ENCODE measurements at regions not wholly inside any gene's neighbourhood (a gene's known extent, or its start where the extent isn't known, plus 50 kb on each side); places are given as distances from the start of the nearest gene placed in this dataset.

GRCh38 chr16:11476676-11477075, 110.0 kb downstream of the LITAF start:
- TF ChIP-seq POLR2A (IDR thresholded peaks at IDR 0.05; ENCODE audit: low read depth): no peak
- TF ChIP-seq CTCF (IDR thresholded peaks at IDR 0.05): no peak
- TF ChIP-seq EP300 (IDR thresholded peaks at IDR 0.05): no peak
- TF ChIP-seq POLR2AphosphoS5 (IDR thresholded peaks at IDR 0.05): no peak

All from esophagus muscularis mucosa (tissue), 4 donors.